ENCODE measurements at regions not wholly inside any gene's neighbourhood (a gene's known extent, or its start where the extent isn't known, plus 50 kb on each side); places are given as distances from the start of the nearest gene placed in this dataset.

DNA sequence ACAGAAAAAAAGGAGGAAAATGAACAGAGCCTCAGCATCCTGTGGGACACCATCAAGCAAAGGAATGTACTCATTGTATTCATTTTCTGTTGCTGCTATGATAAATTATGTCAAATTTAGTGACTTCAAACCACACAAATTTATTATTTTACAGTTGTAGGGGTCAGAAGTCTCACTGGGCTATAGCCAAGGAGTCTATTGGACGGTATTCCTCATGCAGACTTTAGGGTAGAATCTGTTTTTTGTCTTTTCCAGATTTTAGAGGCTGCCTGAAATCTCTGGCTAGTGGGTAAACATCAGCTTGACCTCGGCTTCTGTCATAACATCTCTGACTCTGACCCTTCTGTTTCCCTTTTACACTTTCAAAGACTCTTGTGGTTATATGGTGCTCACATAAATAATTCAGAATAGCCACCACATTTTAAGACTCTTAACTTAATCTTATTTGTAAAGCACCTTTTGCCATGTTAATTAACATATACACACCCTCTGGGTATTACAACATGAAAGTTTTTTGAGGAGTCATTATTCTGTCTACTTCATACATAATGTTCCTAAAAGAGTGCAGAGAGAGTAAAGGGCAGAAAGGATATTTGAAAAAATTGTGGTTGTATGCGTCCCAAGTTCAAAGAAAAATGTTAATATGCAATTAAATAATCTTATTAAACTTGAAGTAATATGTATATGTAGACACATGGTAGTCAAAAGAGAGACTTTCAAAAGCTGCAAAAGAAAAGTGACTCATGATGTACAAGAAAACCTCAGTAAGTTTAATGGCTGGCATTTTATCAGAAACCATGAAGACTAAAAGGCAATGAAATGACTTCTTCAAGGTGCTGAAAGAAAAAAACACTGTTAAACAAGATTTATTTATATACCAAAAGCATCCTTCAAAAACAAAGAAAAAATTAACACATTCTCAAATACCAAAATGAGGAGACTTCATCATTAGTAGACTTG, 70.8 kb upstream of the MEOX2 start:
- Histone ChIP-seq H3K4me3 (no peak overlapping the region), H3K27ac (no peak overlapping the region), H3K27me3 (no peaks in the 10 kb centered on the region), H3K9me3 (no peaks in the 10 kb centered on the region), H3K36me3 (no peaks in the 10 kb centered on the region), H3K4me1 (peaks cover 0 to 11% (median 3%) of the 10 kb centered on the region in 9 donors)
- TF ChIP-seq, protein P1, sequence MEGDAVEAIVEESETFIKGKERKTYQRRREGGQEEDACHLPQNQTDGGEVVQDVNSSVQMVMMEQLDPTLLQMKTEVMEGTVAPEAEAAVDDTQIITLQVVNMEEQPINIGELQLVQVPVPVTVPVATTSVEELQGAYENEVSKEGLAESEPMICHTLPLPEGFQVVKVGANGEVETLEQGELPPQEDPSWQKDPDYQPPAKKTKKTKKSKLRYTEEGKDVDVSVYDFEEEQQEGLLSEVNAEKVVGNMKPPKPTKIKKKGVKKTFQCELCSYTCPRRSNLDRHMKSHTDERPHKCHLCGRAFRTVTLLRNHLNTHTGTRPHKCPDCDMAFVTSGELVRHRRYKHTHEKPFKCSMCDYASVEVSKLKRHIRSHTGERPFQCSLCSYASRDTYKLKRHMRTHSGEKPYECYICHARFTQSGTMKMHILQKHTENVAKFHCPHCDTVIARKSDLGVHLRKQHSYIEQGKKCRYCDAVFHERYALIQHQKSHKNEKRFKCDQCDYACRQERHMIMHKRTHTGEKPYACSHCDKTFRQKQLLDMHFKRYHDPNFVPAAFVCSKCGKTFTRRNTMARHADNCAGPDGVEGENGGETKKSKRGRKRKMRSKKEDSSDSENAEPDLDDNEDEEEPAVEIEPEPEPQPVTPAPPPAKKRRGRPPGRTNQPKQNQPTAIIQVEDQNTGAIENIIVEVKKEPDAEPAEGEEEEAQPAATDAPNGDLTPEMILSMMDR (IDR thresholded peaks at IDR 0.05), result no peak
- WGBS, 2 donors, result 74 to 75% methylated on average over 3 of the region's 3 CpGs
- DNase-seq (no peak), ATAC-seq (no peak)
- intact Hi-C loops (cut with DNase I), result loop anchor here in 1 of 10 donors (10.0 kb wide), 1 partner anchor 307 kb away; no protein-coding TSS in a partner anchor

DNA sequence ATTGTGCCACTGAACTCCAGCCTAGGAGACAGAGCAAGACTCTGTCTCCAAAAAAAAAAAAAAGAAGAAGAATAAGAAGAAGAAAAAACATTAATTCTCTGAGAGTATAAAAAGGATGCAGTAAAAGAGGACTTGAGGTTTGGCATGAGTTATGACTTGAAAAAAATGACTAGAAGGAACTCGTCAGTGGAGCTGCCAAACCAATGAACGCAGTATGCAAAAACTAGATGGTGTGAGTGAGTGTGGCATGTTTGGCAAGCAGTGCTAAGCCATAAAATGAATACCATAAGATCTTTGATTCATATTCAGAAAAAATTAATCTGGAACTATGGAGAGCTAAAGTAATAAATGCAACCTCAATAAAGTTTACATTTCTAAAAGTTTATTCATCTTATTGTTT, 68.6 kb upstream of the MEOX2 start:
- peaks cover 0 to 23% (median 18%) of the 10 kb centered on the region in 9 donors for H3K4me1 ChIP-seq
- no peaks in the 10 kb centered on the region for H3K27me3 ChIP-seq
- no peaks in the 10 kb centered on the region for H3K36me3 ChIP-seq
- ATAC-seq (no peak), DNase-seq (no peak)
- no peak overlapping the region for H3K4me3 ChIP-seq
- TF ChIP-seq, protein P1 (IDR thresholded peaks at IDR 0.05), result no peak
- intact Hi-C loops (cut with DNase I), result loop anchor here in 1 of 10 donors (10.0 kb wide), 1 partner anchor 310 kb away; no protein-coding TSS in a partner anchor
- no peak overlapping the region for H3K27ac ChIP-seq
- H3K9me3 ChIP-seq, result no peaks in the 10 kb centered on the region
- 95% methylated on average over 2 of the region's 2 CpGs for WGBS, 2 donors

DNA sequence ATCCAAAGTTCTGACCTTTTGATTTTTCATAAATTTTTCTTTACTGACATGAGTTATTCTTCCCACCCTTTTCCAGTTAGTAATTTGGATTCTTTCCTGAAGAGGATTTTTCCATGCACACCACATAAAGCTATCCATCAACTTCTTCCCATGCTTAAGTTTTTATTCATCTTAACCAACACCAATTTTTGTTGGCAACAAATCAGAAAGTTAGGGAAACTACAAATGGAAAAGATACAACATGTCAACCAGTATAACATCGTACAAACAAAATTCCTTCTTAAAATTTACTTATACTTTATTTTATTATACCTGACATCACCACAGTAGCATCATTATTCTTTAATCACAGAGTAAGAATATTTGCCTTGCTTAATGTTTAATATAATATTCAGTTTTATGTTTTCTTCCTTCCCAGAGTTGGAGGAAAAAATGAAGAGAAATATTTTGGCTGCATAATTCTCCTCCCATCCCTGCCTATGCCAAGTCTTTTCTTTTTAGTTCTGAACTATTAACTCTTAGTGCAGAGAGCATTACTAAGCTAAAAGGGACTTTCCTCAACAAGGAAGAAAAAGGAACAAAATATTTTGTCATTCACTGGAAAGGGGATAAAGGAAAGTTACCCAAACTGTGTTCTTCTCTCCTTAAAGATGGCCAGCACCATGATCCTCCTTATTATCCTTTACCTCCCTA, 67.5 kb upstream of the MEOX2 start:
- ATAC-seq (no peak), DNase-seq (no peak)
- no peak overlapping the region for H3K4me3 ChIP-seq
- TF ChIP-seq, protein P1 (IDR thresholded peaks at IDR 0.05), result no peak
- H3K27me3 ChIP-seq, result no peaks in the 10 kb centered on the region
- H3K27ac ChIP-seq, result no peak overlapping the region
- H3K4me1 ChIP-seq, result peaks cover 0 to 23% (median 18%) of the 10 kb centered on the region in 9 donors
- intact Hi-C loops (cut with DNase I), result loop anchor here in 1 of 10 donors (10.0 kb wide), 1 partner anchor 311 kb away; no protein-coding TSS in a partner anchor
- H3K9me3 ChIP-seq, result no peaks in the 10 kb centered on the region
- WGBS, 2 donors, result 56 to 76% methylated on average over 1 of the region's 1 CpG
- no peaks in the 10 kb centered on the region for H3K36me3 ChIP-seq

DNA sequence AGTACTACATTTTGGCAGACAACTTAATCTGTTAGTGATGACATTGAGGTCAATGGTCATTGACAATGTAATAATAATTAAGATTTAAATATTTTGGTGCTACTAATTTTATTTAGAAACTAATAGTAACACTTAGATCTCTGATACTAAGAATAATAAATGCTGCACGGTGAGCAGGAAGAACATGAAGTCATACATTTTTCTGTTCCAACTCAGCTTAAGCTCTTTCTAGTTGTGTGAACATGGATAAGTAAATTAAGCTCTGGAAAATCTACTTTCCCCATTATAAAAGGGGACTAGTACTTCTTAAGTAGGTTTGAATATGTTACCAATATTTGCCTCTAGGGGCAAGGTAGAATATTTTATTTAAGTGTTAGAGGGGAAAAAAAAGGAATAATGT, 65.9 kb upstream of the MEOX2 start:
- DNase-seq, result no peak
- no peak overlapping the region for H3K4me3 ChIP-seq
- intact Hi-C loops (cut with DNase I), result loop anchor here in 1 of 10 donors (10.0 kb wide), 1 partner anchor 312 kb away; no protein-coding TSS in a partner anchor
- 5 to 10% methylated on average over 1 of the region's 1 CpG for WGBS, 2 donors
- H3K36me3 ChIP-seq, result no peaks in the 10 kb centered on the region
- no peak for ATAC-seq
- H3K27me3 ChIP-seq, result no peaks in the 10 kb centered on the region
- TF ChIP-seq, protein P1 (IDR thresholded peaks at IDR 0.05), result no peak
- no peaks in the 10 kb centered on the region for H3K9me3 ChIP-seq
- peaks cover 0 to 31% (median 19%) of the 10 kb centered on the region in 9 donors for H3K4me1 ChIP-seq
- H3K27ac ChIP-seq, result peak overlapping the region in 2 of 10 donors; percentile 32 to 42

Data from heart right ventricle (tissue), 16 donors.